Epithelial cell of proximal tubule (primary cell): ENCODE measurements at regions not wholly inside any gene's neighbourhood (a gene's known extent, or its start where the extent isn't known, plus 50 kb on each side); places are given as distances from the start of the nearest gene placed in this dataset.

Source experiments
- DNase-seq: peaks from one replicate; pipeline ENCODE4 v3.0.0-alpha.2; 2011; ENCODE audit warnings: low read depth
- H3K4me3 ChIP-seq: 2 replicates; pipeline ENCODE4 v1.5.1; 2011; ENCODE audit warnings: low read depth, mild to moderate bottlenecking, low read length
- TF ChIP-seq, protein P1 (sequence below): conservative IDR thresholded peaks from 2 replicates; pipeline ENCODE4 v1.5.1; 2012; ENCODE audit warnings: low read depth, mild to moderate bottlenecking, low read length

DNA sequence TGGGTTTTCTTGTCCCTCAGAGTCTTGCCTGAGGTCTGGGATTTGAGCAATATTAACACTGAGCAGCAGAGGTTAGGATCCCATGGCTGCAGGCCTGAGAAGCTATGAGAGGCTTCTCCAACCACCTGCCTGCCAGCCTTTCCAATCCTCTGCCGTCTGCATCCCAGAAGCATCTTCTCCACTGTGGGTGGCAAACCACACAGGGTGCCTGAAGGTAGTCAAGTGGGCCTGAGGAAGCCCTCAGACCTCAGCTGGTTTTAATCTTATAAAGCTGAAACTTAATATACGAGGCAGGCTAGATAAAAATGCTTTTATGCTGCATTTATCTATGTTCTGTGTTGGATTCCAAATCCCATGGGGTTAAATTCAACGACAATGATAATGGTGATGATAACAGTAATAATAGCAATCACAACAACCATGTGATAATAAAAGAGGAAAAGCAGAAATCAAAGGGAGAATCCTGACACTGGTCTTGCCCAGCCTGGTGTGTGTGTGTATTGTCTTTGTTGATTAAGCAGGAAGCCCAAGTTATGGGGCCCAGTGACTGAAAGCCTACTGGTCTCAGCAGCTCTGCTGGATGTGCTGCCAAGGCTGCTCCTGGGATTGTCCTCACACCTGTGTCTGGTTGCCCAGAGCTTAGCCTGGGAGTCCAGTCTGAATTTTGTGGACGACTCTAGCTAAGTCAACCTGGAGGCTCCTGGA, 59.7 kb upstream of the LDAH start:
- no peak for DNase-seq
- no peak overlapping the region for H3K4me3 ChIP-seq
- TF ChIP-seq, protein P1, sequence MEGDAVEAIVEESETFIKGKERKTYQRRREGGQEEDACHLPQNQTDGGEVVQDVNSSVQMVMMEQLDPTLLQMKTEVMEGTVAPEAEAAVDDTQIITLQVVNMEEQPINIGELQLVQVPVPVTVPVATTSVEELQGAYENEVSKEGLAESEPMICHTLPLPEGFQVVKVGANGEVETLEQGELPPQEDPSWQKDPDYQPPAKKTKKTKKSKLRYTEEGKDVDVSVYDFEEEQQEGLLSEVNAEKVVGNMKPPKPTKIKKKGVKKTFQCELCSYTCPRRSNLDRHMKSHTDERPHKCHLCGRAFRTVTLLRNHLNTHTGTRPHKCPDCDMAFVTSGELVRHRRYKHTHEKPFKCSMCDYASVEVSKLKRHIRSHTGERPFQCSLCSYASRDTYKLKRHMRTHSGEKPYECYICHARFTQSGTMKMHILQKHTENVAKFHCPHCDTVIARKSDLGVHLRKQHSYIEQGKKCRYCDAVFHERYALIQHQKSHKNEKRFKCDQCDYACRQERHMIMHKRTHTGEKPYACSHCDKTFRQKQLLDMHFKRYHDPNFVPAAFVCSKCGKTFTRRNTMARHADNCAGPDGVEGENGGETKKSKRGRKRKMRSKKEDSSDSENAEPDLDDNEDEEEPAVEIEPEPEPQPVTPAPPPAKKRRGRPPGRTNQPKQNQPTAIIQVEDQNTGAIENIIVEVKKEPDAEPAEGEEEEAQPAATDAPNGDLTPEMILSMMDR = no peak

DNA sequence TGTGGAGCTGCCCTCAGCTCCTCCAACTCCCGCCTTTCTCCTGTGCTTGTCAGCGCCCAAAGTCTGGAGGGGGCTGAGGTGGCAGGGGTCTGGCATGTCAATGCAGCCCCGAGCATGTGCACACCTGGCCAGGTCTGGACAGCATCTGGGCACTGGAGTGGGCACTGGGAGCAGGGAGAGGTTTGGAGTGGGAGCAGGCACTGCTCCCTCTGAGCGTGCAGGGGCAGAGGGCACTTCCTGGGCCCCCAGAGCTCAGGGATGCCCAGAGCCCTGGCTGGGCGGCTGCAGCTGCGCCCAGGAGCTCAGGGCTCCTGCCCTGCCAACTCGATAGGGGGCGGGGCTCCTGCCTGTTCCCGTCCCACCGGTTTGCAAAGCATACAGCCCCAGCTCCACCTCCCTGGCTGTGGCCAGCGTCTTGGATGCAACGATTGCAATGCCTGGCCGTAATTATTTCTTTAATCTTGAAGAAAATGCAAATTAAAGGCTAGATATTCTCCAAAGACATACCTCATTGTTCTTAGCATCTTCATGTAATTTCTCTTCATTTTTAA, 57.4 kb upstream of the LDAH start:
- H3K4me3 ChIP-seq = no peak overlapping the region
- TF ChIP-seq, protein P1 = no peak
- no peak for DNase-seq

DNA sequence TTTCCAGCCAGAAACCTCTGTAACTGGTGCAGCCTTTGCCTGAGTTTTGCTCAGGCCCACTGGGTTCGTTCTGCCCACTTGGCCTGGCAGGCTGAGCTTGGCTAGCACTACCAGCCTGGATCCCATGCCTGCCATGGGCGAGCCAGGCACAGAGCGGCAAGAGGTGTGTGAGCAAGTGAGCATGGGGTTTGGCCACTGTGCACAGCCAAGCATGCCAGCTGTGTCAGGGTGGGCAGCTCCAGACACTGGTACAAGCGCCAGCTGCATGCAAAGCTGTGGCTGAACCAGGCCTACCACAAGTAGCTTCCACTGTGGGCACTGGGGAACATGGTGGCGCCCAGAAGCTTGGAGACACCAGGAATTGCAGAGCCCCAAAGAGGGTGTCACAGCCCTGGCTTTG, 56.3 kb upstream of the LDAH start:
- TF ChIP-seq, protein P1 = no peak
- DNase-seq = no peak
- H3K4me3 ChIP-seq = no peak overlapping the region

DNA sequence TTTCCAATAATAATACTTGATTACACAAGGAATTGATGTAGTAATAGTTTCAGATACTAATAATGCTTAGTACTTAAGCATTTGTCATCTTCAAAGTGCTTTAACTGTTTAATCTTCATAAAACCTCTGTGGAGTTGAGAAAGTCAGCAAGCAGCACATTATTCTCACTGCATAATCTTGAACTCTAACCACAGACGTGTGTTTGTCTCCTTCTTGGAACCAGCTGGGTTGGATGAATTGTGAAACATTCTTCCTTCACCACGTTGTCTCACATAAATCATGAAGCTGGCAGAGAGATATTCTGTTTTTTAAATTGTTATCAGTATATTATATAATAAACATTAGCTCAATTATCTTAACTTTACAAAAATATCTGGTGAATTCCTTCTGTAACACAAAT, 55.1 kb upstream of the LDAH start:
- no peak for DNase-seq
- TF ChIP-seq, protein P1 = no peak
- no peak overlapping the region for H3K4me3 ChIP-seq
